SK-N-SH treated with all-trans-retinoic acid at 6 μM for 48 hours (cell line): ENCODE measurements at regions not wholly inside any gene's neighbourhood (a gene's known extent, or its start where the extent isn't known, plus 50 kb on each side); places are given as distances from the start of the nearest gene placed in this dataset.

Experiments used
- ATAC-seq: fragments of 200-7000 bp; cut with Tn5 transposase; 3 replicates; pipeline ENCODE4 v1.9.1; 2020; ENCODE audit warnings: mild to moderate bottlenecking, moderate library complexity
- ARNTL ChIP-seq: fragments of 450-650 bp; formaldehyde crosslinking; IDR thresholded peaks from 2 replicates; pipeline ENCODE4 v1.5.0; 2020; ENCODE audit warnings: low read depth, mild to moderate bottlenecking, moderate library complexity, borderline replicate concordance
- BACH2 ChIP-seq: fragments of 250-450 bp; sonication (Bioruptor Pico); IDR thresholded peaks from 2 replicates; pipeline ENCODE4 v1.9.0; 2021; ENCODE audit warnings: mild to moderate bottlenecking, borderline replicate concordance
- CSDC2 ChIP-seq: fragments of 250-450 bp; sonication (Bioruptor Pico); IDR thresholded peaks from 2 replicates; pipeline ENCODE4 v1.5.0; 2020; ENCODE audit warnings: mild to moderate bottlenecking, moderate library complexity
- ESRRG ChIP-seq: fragments of 250-450 bp; sonication (Bioruptor Pico); IDR thresholded peaks from 2 replicates; pipeline ENCODE4 v1.6.1; 2021; ENCODE audit warnings: mild to moderate bottlenecking
- GLIS3 ChIP-seq: fragments of 250-450 bp; sonication (Bioruptor Pico); IDR thresholded peaks from 2 replicates; pipeline ENCODE4 v1.5.0; 2020; ENCODE audit warnings: mild to moderate bottlenecking, moderate library complexity
- ISL1 ChIP-seq: fragments of 250-450 bp; sonication (Bioruptor Pico); IDR thresholded peaks from 2 replicates; pipeline ENCODE4 v2.1.2; 2022; ENCODE audit warnings: mild to moderate bottlenecking, moderate library complexity
- OSR1 ChIP-seq: fragments of 250-450 bp; sonication (Bioruptor Pico); IDR thresholded peaks from 2 replicates; pipeline ENCODE4 v1.8.0; 2022; ENCODE audit warnings: moderate library complexity, mild to moderate bottlenecking, inconsistent platforms
- PPARA ChIP-seq: fragments of 250-450 bp; sonication (Bioruptor Pico); IDR thresholded peaks from 2 replicates; pipeline ENCODE4 v1.5.0; 2020; ENCODE audit warnings: mild to moderate bottlenecking, borderline replicate concordance
- RARB ChIP-seq: fragments of 250-450 bp; sonication (Bioruptor Pico); IDR thresholded peaks from 2 replicates; pipeline ENCODE4 v1.8.0; 2021; ENCODE audit warnings: mild to moderate bottlenecking, moderate library complexity
- SNAI2 ChIP-seq: fragments of 250-450 bp; sonication (Bioruptor Pico); IDR thresholded peaks from 2 replicates; pipeline ENCODE4 v1.5.0; 2020; ENCODE audit warnings: mild to moderate bottlenecking, moderate library complexity
- TCF4 ChIP-seq: fragments of 250-450 bp; sonication (Bioruptor Pico); IDR thresholded peaks from 2 replicates; pipeline ENCODE4 v1.8.0; 2021; ENCODE audit warnings: mild to moderate bottlenecking, moderate library complexity, borderline replicate concordance
- TOX ChIP-seq: fragments of 250-450 bp; sonication (Bioruptor Pico); IDR thresholded peaks from 2 replicates; pipeline ENCODE4 v1.8.0; 2021; ENCODE audit warnings: mild to moderate bottlenecking, moderate library complexity, borderline replicate concordance
- ZC3H10 ChIP-seq: fragments of 250-450 bp; sonication (Bioruptor Pico); IDR thresholded peaks from 2 replicates; pipeline ENCODE4 v1.5.1; 2021; ENCODE audit warnings: mild to moderate bottlenecking, moderate library complexity
- ZFP30 ChIP-seq: fragments of 450-650 bp; formaldehyde crosslinking; IDR thresholded peaks from 2 replicates; pipeline ENCODE4 v1.5.0; 2022; ENCODE audit warnings: mild to moderate bottlenecking, moderate library complexity
- ZNF565 ChIP-seq: fragments of 450-650 bp; formaldehyde crosslinking; conservative IDR thresholded peaks from 2 replicates; pipeline ENCODE4 v1.5.0; 2020; ENCODE audit warnings: low read depth, mild to moderate bottlenecking, moderate library complexity
- ZNF70 ChIP-seq: fragments of 450-650 bp; formaldehyde crosslinking; IDR thresholded peaks from 2 replicates; pipeline ENCODE4 v1.5.0; 2020; ENCODE audit warnings: mild to moderate bottlenecking, moderate library complexity
- ZNF8 ChIP-seq: fragments of 450-650 bp; formaldehyde crosslinking; IDR thresholded peaks from 2 replicates; pipeline ENCODE4 v1.5.0; 2020; ENCODE audit warnings: mild to moderate bottlenecking, moderate library complexity
- TF ChIP-seq, protein P1 (sequence below): fragments of 250-450 bp; sonication (Bioruptor Pico); IDR thresholded peaks from 2 replicates; pipeline ENCODE4 v1.5.1; 2021; ENCODE audit warnings: mild to moderate bottlenecking, moderate library complexity
- TF ChIP-seq, protein P2 (sequence below): fragments of 250-450 bp; sonication (Bioruptor Pico); IDR thresholded peaks from 2 replicates; pipeline ENCODE4 v1.5.1; 2020; ENCODE audit warnings: low read depth, mild to moderate bottlenecking, moderate library complexity
- TF ChIP-seq, protein P3 (sequence below): fragments of 250-450 bp; sonication (Bioruptor Pico); IDR thresholded peaks from 2 replicates; pipeline ENCODE4 v1.8.0; 2020; ENCODE audit warnings: mild to moderate bottlenecking, moderate library complexity, borderline replicate concordance
- TF ChIP-seq, protein P4 (sequence below): fragments of 250-450 bp; sonication (Bioruptor Pico); IDR thresholded peaks from 2 replicates; pipeline ENCODE4 v1.8.0; 2021; ENCODE audit warnings: low read depth, mild to moderate bottlenecking, moderate library complexity, borderline replicate concordance
- TF ChIP-seq, protein P5 (sequence below): fragments of 250-450 bp; sonication (Bioruptor Pico); IDR thresholded peaks from 2 replicates; pipeline ENCODE4 v1.5.0; 2020; ENCODE audit warnings: mild to moderate bottlenecking, moderate library complexity

DNA sequence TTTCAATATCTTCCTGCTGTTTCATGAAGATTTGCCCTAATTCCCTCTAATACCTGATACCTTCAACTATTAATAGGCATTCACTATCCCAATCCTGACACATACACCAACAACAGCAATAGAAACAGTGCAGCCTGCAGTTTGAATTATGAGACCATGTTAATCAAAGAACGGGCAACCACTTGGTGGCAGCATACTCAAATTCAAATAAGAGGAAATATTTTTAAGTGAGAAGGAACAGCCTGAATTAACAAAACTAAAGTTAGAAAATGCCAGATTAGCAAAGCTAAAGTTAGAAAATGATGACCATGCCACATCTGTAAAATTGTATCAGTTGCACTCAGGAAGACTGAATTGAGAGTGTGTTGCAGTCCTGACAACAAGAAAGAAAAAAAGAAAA lies 204.9 kb downstream of the SMARCA1 start:
- ATAC-seq, result peak; percentile 47; the same call in 2 of the 3 replicates
- TF ChIP-seq GLIS3 (CRISPR knock-in tag) (no peak), ISL1 (CRISPR knock-in tag) (no peak), ARNTL (CRISPR knock-in tag) (no peak), SNAI2 (CRISPR knock-in tag) (no peak), OSR1 (CRISPR knock-in tag) (no peak)
- TF ChIP-seq, protein P1, sequence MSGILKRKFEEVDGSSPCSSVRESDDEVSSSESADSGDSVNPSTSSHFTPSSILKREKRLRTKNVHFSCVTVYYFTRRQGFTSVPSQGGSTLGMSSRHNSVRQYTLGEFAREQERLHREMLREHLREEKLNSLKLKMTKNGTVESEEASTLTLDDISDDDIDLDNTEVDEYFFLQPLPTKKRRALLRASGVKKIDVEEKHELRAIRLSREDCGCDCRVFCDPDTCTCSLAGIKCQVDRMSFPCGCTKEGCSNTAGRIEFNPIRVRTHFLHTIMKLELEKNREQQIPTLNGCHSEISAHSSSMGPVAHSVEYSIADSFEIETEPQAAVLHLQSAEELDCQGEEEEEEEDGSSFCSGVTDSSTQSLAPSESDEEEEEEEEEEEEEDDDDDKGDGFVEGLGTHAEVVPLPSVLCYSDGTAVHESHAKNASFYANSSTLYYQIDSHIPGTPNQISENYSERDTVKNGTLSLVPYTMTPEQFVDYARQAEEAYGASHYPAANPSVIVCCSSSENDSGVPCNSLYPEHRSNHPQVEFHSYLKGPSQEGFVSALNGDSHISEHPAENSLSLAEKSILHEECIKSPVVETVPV (CRISPR knock-in tag), result no peak
- TF ChIP-seq, all 23 proteins: peak for 0

DNA sequence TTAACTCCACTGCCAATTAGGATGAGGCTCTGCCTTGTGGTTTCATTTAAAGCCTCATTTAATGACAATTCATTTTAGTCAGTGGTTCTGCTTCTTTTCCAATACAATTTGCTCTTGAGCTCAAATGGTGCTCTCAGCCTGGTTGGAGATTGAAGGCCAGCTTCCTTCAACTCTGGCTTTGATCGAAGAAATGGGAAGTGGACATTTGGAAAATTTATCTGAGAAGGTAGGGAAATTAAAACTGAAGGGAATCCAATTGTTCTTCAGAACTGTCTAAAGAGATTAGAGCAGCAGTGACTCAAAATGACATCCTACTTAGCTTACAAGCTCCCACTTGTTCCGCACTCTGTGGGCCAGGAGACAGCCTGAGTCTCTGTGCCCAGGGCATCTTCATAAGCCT lies 206.8 kb downstream of the SMARCA1 start:
- TF ChIP-seq ZNF8 (CRISPR knock-in tag) (no peak), CSDC2 (no peak), RARB (CRISPR knock-in tag) (no peak), ISL1 (CRISPR knock-in tag) (no peak), SNAI2 (CRISPR knock-in tag) (no peak), OSR1 (CRISPR knock-in tag) (no peak), TOX (CRISPR knock-in tag) (no peak), GLIS3 (CRISPR knock-in tag) (no peak), ZNF70 (no peak), ZNF565 (no peak), BACH2 (CRISPR knock-in tag) (no peak), ZC3H10 (CRISPR knock-in tag) (no peak), ZFP30 (no peak), PPARA (CRISPR knock-in tag) (no peak), ESRRG (CRISPR knock-in tag) (no peak)
- TF ChIP-seq, protein P1 (CRISPR knock-in tag), result no peak
- TF ChIP-seq, protein P2, sequence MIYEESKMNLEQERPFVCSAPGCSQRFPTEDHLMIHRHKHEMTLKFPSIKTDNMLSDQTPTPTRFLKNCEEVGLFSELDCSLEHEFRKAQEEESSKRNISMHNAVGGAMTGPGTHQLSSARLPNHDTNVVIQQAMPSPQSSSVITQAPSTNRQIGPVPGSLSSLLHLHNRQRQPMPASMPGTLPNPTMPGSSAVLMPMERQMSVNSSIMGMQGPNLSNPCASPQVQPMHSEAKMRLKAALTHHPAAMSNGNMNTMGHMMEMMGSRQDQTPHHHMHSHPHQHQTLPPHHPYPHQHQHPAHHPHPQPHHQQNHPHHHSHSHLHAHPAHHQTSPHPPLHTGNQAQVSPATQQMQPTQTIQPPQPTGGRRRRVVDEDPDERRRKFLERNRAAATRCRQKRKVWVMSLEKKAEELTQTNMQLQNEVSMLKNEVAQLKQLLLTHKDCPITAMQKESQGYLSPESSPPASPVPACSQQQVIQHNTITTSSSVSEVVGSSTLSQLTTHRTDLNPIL (CRISPR knock-in tag), result no peak
- TF ChIP-seq, protein P3, sequence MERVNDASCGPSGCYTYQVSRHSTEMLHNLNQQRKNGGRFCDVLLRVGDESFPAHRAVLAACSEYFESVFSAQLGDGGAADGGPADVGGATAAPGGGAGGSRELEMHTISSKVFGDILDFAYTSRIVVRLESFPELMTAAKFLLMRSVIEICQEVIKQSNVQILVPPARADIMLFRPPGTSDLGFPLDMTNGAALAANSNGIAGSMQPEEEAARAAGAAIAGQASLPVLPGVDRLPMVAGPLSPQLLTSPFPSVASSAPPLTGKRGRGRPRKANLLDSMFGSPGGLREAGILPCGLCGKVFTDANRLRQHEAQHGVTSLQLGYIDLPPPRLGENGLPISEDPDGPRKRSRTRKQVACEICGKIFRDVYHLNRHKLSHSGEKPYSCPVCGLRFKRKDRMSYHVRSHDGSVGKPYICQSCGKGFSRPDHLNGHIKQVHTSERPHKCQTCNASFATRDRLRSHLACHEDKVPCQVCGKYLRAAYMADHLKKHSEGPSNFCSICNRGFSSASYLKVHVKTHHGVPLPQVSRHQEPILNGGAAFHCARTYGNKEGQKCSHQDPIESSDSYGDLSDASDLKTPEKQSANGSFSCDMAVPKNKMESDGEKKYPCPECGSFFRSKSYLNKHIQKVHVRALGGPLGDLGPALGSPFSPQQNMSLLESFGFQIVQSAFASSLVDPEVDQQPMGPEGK (CRISPR knock-in tag), result no peak
- TF ChIP-seq, protein P4, sequence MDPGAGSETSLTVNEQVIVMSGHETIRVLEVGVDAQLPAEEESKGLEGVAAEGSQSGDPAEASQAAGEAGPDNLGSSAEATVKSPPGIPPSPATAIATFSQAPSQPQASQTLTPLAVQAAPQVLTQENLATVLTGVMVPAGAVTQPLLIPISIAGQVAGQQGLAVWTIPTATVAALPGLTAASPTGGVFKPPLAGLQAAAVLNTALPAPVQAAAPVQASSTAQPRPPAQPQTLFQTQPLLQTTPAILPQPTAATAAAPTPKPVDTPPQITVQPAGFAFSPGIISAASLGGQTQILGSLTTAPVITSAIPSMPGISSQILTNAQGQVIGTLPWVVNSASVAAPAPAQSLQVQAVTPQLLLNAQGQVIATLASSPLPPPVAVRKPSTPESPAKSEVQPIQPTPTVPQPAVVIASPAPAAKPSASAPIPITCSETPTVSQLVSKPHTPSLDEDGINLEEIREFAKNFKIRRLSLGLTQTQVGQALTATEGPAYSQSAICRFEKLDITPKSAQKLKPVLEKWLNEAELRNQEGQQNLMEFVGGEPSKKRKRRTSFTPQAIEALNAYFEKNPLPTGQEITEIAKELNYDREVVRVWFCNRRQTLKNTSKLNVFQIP (CRISPR knock-in tag), result no peak
- ATAC-seq, result peak; percentile 30; the same call in 1 of the 3 replicates

DNA sequence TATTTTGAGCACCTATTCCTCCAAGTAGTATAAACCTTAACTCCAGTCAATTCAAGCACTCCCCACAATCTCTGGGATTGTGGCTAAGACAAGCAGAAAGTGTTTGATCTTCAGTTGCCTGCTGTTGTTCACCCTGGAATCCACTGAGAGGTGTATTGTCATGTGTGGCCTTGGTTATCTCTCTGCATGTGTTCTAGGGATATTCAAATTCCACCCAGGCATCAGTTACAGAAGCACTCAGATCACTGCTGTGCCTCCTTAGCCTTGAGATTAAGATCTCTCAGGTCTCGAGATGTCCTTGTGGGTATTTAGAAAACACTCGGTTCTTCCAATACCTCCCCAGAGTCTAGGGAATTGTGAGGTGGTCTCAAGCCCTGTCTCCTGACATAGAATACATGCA lies 213.3 kb downstream of the SMARCA1 start:
- no peak for ATAC-seq
- TF ChIP-seq ZC3H10 (CRISPR knock-in tag), result no peak
- TF ChIP-seq, protein P1 (CRISPR knock-in tag), result no peak
- TF ChIP-seq ZNF8 (CRISPR knock-in tag), result no peak
- no peak for TF ChIP-seq PPARA (CRISPR knock-in tag)
- TF ChIP-seq, protein P5, sequence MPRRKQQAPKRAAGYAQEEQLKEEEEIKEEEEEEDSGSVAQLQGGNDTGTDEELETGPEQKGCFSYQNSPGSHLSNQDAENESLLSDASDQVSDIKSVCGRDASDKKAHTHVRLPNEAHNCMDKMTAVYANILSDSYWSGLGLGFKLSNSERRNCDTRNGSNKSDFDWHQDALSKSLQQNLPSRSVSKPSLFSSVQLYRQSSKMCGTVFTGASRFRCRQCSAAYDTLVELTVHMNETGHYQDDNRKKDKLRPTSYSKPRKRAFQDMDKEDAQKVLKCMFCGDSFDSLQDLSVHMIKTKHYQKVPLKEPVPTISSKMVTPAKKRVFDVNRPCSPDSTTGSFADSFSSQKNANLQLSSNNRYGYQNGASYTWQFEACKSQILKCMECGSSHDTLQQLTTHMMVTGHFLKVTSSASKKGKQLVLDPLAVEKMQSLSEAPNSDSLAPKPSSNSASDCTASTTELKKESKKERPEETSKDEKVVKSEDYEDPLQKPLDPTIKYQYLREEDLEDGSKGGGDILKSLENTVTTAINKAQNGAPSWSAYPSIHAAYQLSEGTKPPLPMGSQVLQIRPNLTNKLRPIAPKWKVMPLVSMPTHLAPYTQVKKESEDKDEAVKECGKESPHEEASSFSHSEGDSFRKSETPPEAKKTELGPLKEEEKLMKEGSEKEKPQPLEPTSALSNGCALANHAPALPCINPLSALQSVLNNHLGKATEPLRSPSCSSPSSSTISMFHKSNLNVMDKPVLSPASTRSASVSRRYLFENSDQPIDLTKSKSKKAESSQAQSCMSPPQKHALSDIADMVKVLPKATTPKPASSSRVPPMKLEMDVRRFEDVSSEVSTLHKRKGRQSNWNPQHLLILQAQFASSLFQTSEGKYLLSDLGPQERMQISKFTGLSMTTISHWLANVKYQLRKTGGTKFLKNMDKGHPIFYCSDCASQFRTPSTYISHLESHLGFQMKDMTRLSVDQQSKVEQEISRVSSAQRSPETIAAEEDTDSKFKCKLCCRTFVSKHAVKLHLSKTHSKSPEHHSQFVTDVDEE (CRISPR knock-in tag), result no peak
- no peak for TF ChIP-seq GLIS3 (CRISPR knock-in tag)
- no peak for TF ChIP-seq CSDC2
- TF ChIP-seq BACH2 (CRISPR knock-in tag), result no peak
- TF ChIP-seq ARNTL (CRISPR knock-in tag), result no peak
- no peak for TF ChIP-seq ZNF70
- no peak for TF ChIP-seq TCF4 (CRISPR knock-in tag)
- TF ChIP-seq TOX (CRISPR knock-in tag), result no peak
- TF ChIP-seq, protein P2 (CRISPR knock-in tag), result no peak
- no peak for TF ChIP-seq ZNF565
- TF ChIP-seq ZFP30, result no peak
- no peak for TF ChIP-seq ISL1 (CRISPR knock-in tag)
